ENCODE measurements at regions not wholly inside any gene's neighbourhood (a gene's known extent, or its start where the extent isn't known, plus 50 kb on each side); places are given as distances from the start of the nearest gene placed in this dataset.

DNA sequence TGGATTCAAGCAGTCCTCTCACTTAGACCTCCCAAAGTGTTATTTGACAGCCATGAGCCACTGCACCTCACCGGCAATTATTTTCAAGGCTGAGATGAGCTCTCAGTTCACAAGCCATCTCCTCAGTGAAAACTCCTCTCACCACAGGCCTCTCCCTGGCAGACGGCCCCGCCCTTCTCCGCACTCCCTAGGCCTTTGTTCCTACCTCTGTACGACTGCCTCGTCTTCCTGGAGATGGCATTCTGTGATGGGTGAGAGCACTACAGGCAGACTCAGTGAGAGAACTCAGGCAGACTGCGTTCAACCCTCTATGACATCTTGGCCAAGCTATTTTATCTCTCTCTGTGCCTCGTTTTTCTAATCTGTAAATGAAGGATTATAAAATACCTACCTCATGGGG is 67.0 kb upstream of the TPM1 start:
- Histone ChIP-seq H3K4me3 (ENCODE audit: low read depth in 1 of 3, low read length in 3 of 3) (no peak overlapping the region), H3K36me3 (ENCODE audit: control insufficient read depth in 4 of 4, insufficient read depth in 3 of 4, low read depth in 1 of 4, low read length in 3 of 4) (no peaks in the 10 kb centered on the region), H3K9me3 (ENCODE audit: control insufficient read depth in 4 of 4, low read length in 3 of 4) (no peaks in the 10 kb centered on the region), H3K9ac (ENCODE audit: low read depth in 1 of 2, low read length in 2 of 2) (no peak overlapping the region), H3K27ac (ENCODE audit: low read depth in 1 of 2, low read length in 2 of 2) (no peak overlapping the region), H3K27me3 (ENCODE audit: control insufficient read depth in 4 of 4, insufficient read depth in 4 of 4, low read length in 3 of 4) (no peaks in the 10 kb centered on the region), H3K4me1 (ENCODE audit: control insufficient read depth in 4 of 4, insufficient read depth in 4 of 4, low read length in 3 of 4) (peaks cover 1 to 12% (median 5%) of the 10 kb centered on the region in 4 donors)
- no peak for TF ChIP-seq YY1 (IDR thresholded peaks at IDR 0.05)
- TF ChIP-seq, protein P1, sequence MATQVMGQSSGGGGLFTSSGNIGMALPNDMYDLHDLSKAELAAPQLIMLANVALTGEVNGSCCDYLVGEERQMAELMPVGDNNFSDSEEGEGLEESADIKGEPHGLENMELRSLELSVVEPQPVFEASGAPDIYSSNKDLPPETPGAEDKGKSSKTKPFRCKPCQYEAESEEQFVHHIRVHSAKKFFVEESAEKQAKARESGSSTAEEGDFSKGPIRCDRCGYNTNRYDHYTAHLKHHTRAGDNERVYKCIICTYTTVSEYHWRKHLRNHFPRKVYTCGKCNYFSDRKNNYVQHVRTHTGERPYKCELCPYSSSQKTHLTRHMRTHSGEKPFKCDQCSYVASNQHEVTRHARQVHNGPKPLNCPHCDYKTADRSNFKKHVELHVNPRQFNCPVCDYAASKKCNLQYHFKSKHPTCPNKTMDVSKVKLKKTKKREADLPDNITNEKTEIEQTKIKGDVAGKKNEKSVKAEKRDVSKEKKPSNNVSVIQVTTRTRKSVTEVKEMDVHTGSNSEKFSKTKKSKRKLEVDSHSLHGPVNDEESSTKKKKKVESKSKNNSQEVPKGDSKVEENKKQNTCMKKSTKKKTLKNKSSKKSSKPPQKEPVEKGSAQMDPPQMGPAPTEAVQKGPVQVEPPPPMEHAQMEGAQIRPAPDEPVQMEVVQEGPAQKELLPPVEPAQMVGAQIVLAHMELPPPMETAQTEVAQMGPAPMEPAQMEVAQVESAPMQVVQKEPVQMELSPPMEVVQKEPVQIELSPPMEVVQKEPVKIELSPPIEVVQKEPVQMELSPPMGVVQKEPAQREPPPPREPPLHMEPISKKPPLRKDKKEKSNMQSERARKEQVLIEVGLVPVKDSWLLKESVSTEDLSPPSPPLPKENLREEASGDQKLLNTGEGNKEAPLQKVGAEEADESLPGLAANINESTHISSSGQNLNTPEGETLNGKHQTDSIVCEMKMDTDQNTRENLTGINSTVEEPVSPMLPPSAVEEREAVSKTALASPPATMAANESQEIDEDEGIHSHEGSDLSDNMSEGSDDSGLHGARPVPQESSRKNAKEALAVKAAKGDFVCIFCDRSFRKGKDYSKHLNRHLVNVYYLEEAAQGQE (IDR thresholded peaks at IDR 0.05): no peak
- TF ChIP-seq RAD21 (IDR thresholded peaks at IDR 0.05): no peak
- no peak for TF ChIP-seq SP1 (IDR thresholded peaks at IDR 0.05)
- TF ChIP-seq ZBTB33 (IDR thresholded peaks at IDR 0.05): no peak
- no peak for TF ChIP-seq CTCF (IDR thresholded peaks at IDR 0.05; ENCODE audit: low read depth, low read length, missing input control)
- TF ChIP-seq FOXA2 (IDR thresholded peaks at IDR 0.05): no peak
- TF ChIP-seq TAF1 (conservative IDR thresholded peaks at IDR 0.05): no peak
- TF ChIP-seq HNF4A (conservative IDR thresholded peaks at IDR 0.05): no peak
- TF ChIP-seq, protein P2, sequence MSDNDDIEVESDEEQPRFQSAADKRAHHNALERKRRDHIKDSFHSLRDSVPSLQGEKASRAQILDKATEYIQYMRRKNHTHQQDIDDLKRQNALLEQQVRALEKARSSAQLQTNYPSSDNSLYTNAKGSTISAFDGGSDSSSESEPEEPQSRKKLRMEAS (IDR thresholded peaks at IDR 0.05): no peak
- TF ChIP-seq, protein P3, sequence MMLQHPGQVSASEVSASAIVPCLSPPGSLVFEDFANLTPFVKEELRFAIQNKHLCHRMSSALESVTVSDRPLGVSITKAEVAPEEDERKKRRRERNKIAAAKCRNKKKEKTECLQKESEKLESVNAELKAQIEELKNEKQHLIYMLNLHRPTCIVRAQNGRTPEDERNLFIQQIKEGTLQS (IDR thresholded peaks at IDR 0.05): no peak
- TF ChIP-seq RXRA (IDR thresholded peaks at IDR 0.05): no peak
- no peak for TF ChIP-seq HNF4G (IDR thresholded peaks at IDR 0.05)
- TF ChIP-seq FOXA1 (IDR thresholded peaks at IDR 0.05): no peak
- no peak for TF ChIP-seq GABPA (IDR thresholded peaks at IDR 0.05 in 1 of 2, conservative IDR thresholded peaks at IDR 0.05 in 1 of 2)
- no peak for TF ChIP-seq JUND (IDR thresholded peaks at IDR 0.05)
- TF ChIP-seq NR2F2 (IDR thresholded peaks at IDR 0.05): no peak
- no peak for TF ChIP-seq EGR1 (IDR thresholded peaks at IDR 0.05; ENCODE audit: low read depth in 2 of 2)
- 83% methylated on average over 8 of the region's 8 CpGs for WGBS
- no peak for DNase-seq (ENCODE audit: low spot score)

Measured in liver (tissue), 8 donors.